ENCODE measurements at regions not wholly inside any gene's neighbourhood (a gene's known extent, or its start where the extent isn't known, plus 50 kb on each side); places are given as distances from the start of the nearest gene placed in this dataset.

- TF ChIP-seq, protein P1, sequence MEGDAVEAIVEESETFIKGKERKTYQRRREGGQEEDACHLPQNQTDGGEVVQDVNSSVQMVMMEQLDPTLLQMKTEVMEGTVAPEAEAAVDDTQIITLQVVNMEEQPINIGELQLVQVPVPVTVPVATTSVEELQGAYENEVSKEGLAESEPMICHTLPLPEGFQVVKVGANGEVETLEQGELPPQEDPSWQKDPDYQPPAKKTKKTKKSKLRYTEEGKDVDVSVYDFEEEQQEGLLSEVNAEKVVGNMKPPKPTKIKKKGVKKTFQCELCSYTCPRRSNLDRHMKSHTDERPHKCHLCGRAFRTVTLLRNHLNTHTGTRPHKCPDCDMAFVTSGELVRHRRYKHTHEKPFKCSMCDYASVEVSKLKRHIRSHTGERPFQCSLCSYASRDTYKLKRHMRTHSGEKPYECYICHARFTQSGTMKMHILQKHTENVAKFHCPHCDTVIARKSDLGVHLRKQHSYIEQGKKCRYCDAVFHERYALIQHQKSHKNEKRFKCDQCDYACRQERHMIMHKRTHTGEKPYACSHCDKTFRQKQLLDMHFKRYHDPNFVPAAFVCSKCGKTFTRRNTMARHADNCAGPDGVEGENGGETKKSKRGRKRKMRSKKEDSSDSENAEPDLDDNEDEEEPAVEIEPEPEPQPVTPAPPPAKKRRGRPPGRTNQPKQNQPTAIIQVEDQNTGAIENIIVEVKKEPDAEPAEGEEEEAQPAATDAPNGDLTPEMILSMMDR (IDR thresholded peaks at IDR 0.05; ENCODE audit: unreplicated experiment) = no peak
- DNase-seq = no peak
- Mint-ChIP-seq H3K27ac (ENCODE audit: unreplicated experiment) (no peak overlapping the region), H3K4me1 (ENCODE audit: low read depth, unreplicated experiment) (peaks cover 56% of the 10 kb centered on the region), H3K36me3 (ENCODE audit: insufficient read depth, unreplicated experiment) (no peaks in the 10 kb centered on the region), H3K27me3 (ENCODE audit: unreplicated experiment) (no peaks in the 10 kb centered on the region), H3K9me3 (ENCODE audit: low read depth, unreplicated experiment) (no peaks in the 10 kb centered on the region), H3K4me3 (ENCODE audit: low read depth, unreplicated experiment) (no peak overlapping the region)
- CTCF ChIA-PET = interaction anchor here (0.6 kb wide), 1 partner anchor 529 kb away, joined by 3 read pairs; no protein-coding TSS in a partner anchor
- BruUV-seq (replicated peaks) = no TSS peak
- intact Hi-C loops (cut with micrococcal nuclease; ENCODE audit: unreplicated experiment) = loop anchor here (5.0 kb wide), 1 partner anchor 34 kb away; no protein-coding TSS in a partner anchor
Observed at GRCh38 chr5:57035955-57036354, 84.0 kb upstream of the MIER3 start.

- no TSS peak for BruUV-seq (replicated peaks)
- Mint-ChIP-seq H3K4me1 (ENCODE audit: low read depth, unreplicated experiment) (peaks cover 48% of the 10 kb centered on the region), H3K36me3 (ENCODE audit: insufficient read depth, unreplicated experiment) (no peaks in the 10 kb centered on the region), H3K27me3 (ENCODE audit: unreplicated experiment) (no peaks in the 10 kb centered on the region), H3K4me3 (ENCODE audit: low read depth, unreplicated experiment) (no peak overlapping the region), H3K9me3 (ENCODE audit: low read depth, unreplicated experiment) (no peaks in the 10 kb centered on the region), H3K27ac (ENCODE audit: unreplicated experiment) (no peak overlapping the region)
- intact Hi-C loops (cut with micrococcal nuclease; ENCODE audit: unreplicated experiment) = loop anchor here (5.0 kb wide), 1 partner anchor 34 kb away; no protein-coding TSS in a partner anchor
- DNase-seq = no peak
- TF ChIP-seq, protein P1 (IDR thresholded peaks at IDR 0.05; ENCODE audit: unreplicated experiment) = no peak
- CTCF ChIA-PET = no interaction called here
Observed at GRCh38 chr5:57036761-57037160, 84.8 kb upstream of the MIER3 start.

DNA sequence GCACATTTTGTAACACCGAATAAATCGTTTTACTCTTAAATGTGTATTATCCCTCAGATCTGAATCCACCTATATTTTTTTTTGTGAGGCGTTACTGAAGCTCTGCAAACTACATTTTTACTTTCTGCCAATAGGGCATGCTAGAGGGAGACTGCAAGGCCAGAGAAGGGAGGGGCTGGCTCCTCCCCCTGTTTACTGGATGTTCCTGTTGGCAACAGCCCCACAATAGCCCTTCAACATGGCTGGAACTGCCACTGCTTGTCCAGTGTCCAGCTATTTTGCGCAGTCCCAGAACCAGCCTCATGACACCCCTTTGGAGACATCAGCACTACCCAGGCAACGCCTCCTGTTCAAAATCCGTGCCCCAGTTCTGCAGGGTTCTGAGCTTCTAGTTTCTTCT is 85.4 kb upstream of the MIER3 start:
- no peak overlapping the region for H3K4me3 Mint-ChIP-seq (ENCODE audit: low read depth, unreplicated experiment)
- CTCF ChIA-PET = no interaction called here
- BruUV-seq (replicated peaks) = no TSS peak
- intact Hi-C loops (cut with micrococcal nuclease; ENCODE audit: unreplicated experiment) = loop anchor here (5.0 kb wide), 1 partner anchor 35 kb away; no protein-coding TSS in a partner anchor
- TF ChIP-seq, protein P1 (IDR thresholded peaks at IDR 0.05; ENCODE audit: unreplicated experiment) = no peak
- H3K27ac Mint-ChIP-seq (ENCODE audit: unreplicated experiment) = no peak overlapping the region
- H3K4me1 Mint-ChIP-seq (ENCODE audit: low read depth, unreplicated experiment) = peaks cover 42% of the 10 kb centered on the region
- H3K36me3 Mint-ChIP-seq (ENCODE audit: insufficient read depth, unreplicated experiment) = no peaks in the 10 kb centered on the region
- H3K9me3 Mint-ChIP-seq (ENCODE audit: low read depth, unreplicated experiment) = no peaks in the 10 kb centered on the region
- no peak for DNase-seq
- no peaks in the 10 kb centered on the region for H3K27me3 Mint-ChIP-seq (ENCODE audit: unreplicated experiment)

- H3K36me3 Mint-ChIP-seq (ENCODE audit: insufficient read depth, unreplicated experiment) = no peaks in the 10 kb centered on the region
- CTCF ChIA-PET = no interaction called here
- H3K27ac Mint-ChIP-seq (ENCODE audit: unreplicated experiment) = no peak overlapping the region
- H3K4me3 Mint-ChIP-seq (ENCODE audit: low read depth, unreplicated experiment) = no peak overlapping the region
- peaks cover 8% of the 10 kb centered on the region for H3K4me1 Mint-ChIP-seq (ENCODE audit: low read depth, unreplicated experiment)
- TF ChIP-seq, protein P1 (IDR thresholded peaks at IDR 0.05; ENCODE audit: unreplicated experiment) = no peak
- H3K9me3 Mint-ChIP-seq (ENCODE audit: low read depth, unreplicated experiment) = no peaks in the 10 kb centered on the region
- intact Hi-C loops (cut with micrococcal nuclease; ENCODE audit: unreplicated experiment) = no loop called here
- DNase-seq = no peak
- no TSS peak for BruUV-seq (replicated peaks)
- no peaks in the 10 kb centered on the region for H3K27me3 Mint-ChIP-seq (ENCODE audit: unreplicated experiment)
Observed at GRCh38 chr5:57041570-57041969, 89.6 kb upstream of the MIER3 start.
